ENCODE measurements at regions not wholly inside any gene's neighbourhood (a gene's known extent, or its start where the extent isn't known, plus 50 kb on each side); places are given as distances from the start of the nearest gene placed in this dataset.
A peak's percentile ranks its signal among the peaks of the same experiment; 100 is the strongest.

DNA sequence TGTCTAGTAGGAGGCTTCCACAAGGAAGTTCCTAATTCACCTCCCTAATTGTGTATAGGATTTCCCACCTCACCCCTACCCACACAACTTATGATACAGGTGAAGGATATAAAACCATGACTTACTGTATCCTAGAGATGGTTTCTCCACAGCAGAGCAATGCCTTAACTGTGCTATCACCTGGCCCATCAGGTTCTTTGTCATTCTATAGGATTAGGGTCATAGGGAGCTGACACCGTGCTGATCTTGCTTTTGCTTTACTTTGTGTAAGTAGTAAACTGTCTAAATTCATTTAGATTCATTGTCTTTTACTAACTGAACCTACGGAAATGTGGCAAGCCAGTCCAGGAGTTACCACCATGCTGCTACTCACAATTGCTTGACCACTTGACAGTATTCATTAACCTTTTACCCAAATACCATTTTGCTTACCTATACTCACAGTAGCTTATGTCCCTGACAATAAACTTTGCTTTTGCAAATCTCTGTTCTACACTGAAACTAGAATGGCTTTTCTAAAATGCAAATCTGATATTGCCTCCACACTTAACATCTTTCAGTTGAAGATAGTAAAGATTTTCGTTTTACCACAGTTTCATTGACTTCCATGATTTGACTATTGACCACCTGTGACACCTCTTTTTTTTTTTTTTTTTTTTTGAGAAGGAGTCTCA, 147.6 kb downstream of the IFI44 start:
- no peak for FAIRE-seq

DNA sequence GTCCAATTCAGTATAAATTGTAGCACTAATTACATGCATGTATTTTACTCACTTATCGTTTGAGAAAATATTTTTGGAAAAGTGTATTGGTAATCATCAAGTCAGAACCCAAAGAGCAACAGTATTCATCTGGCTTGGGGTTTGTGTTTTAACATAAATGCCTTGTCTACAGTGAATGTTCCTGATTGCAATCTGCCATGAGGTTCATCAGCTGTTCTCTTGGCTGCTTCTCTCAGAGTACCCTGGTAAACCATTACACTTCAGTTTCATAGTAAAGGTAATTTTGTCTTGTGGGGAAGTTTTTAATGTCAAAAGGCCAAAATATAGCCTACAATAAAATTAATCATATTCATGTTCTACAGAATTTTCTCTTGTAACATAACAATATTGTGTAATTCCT, 150.3 kb downstream of the IFI44 start:
- FAIRE-seq, result no peak

DNA sequence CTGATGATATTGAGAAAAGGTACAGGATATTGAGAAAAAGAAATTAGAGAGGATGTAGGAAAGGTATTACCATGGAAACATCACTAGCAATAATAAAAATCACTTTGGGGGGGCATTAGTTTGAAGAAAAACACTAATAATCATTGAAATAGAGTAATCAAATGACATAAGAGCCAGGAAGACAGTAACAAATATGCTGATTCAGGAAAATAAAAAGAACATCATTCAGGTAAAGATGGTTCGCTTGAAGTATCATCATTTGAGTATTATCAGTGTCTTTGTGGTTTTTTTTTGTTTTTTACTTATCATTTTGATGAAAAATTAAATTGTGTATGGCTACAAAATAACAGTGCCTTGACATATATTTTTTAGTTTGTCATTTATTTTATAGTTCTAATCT, 164.5 kb downstream of the IFI44 start:
- FAIRE-seq, result no peak

DNA sequence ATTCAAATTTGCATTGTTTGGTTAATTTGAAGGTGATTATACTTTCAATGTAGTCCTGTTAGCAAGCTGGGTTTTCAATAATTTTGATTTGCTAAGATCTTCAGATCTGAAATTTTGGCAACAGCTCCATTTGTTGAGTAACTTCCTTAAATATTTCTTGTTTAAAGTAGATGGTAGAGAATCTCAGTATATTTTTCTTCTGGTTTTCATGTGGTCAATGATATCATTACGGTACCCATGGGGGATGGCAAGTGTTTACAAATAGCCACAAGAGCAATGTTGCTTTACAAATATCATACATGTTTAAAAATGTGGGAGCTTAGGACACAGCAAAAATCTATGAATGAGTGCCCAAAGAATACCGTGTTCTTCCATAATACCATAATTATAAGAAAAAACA, 175.9 kb downstream of the IFI44 start:
- no peak for FAIRE-seq

DNA sequence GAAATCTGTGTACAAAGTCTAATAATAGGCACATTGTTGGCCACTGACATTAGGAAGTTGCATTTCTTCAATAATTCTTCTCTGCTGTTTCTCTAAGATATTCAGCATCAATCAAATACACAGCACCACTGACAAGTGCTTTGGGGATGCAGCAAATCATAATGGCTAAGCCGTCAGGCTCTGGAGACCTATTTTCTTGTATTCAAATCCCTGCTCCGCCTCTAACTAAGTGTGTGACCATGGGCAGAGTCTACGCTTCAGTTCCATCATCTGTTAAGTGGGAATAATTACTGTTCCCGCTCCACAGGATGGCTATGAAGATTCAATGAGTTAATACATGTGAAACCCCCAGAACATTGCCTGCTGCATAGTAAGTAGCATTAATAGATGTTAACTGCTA, 176.9 kb downstream of the ADGRL4 start:
- no peak for FAIRE-seq

DNA sequence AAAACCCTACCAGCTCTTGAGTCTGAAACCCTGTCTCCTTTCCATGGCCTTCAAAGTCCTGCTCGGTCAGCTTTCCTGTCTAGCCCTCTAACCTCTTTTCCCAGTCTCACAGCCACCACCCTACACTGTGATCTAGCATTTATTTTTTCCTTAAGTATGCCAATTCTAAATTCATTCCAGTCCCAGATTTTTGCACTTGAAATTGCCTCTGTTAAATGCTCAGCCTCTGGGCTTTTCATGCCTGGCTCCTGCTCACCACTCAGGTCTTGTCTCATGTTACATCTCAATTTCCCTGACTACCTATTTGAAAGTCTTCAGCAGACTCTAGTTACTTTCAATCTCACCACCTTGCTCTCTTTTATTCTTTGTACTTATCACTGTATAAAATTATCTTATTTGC, 176.2 kb downstream of the ADGRL4 start:
- no peak for FAIRE-seq

DNA sequence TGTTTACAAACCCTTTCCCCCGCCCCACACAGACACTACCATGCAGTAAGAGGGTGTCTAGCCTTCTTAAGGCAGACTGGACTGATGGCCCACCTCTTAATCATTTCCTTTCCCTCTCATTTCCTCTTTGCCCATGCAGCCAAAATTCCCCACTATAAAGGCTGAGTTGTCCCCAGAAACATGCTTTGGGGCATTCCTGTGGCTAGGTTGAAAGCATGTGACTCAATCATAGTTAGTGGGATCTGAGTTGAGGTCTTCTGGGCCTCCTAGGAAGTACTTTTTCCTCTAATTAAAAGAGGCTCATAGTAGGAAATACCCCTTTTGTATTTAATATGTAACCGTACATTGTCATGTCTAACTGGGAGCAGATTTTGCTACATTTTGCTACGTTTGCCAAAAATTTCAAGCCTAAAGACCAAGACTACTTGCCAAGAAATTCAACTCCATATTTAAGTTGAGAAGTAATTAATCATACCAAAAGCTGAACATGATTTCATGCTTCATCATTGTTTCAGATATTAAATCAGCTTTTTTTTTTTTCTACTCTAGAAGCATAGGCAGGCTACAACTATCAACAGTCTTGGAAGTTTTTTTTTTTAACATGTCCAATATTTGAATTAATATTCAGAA, 174.7 kb downstream of the ADGRL4 start:
- FAIRE-seq, result no peak

DNA sequence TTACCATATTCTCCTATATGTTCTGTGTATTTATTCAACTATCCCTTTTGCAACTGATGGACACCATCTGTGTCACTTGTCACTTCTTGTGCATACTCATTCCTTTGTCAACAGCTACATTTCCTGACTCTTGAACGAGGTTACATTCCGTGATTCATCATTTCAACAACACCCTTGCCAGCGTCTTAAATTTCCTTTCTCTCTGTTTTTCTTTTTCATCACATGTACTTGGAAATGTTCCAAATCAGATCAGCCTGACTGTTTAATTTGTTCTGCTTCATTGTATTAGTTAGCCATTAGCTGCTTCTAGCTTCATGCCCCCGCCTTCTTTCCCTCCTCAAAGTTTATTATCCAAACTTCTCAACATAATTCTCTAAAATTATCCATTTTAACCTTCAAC, 173.0 kb downstream of the ADGRL4 start:
- no peak for FAIRE-seq

DNA sequence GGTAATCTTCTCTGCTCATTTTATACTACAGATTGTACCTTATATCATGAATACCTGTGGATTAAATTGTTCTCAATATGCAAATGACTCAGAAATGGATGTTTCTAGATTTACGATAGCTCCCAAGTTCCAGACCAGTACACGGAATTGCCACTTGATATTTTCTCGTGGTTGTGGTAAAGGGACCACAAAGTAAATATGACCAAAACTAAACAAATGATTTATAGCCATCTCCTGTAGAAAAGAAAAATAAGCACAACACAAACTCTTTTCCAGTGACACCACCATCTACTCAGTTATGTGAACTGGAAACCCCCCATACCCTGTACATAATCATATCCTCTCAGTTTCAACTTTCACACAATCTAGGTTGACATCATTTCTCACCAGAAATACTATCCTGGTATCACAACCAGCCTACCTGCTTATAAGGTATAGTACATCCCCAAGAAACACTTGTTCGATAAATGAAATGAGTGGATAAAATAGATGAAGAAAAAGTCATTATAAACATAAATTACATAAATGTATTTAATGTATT, 172.3 kb downstream of the ADGRL4 start:
- FAIRE-seq, result no peak

DNA sequence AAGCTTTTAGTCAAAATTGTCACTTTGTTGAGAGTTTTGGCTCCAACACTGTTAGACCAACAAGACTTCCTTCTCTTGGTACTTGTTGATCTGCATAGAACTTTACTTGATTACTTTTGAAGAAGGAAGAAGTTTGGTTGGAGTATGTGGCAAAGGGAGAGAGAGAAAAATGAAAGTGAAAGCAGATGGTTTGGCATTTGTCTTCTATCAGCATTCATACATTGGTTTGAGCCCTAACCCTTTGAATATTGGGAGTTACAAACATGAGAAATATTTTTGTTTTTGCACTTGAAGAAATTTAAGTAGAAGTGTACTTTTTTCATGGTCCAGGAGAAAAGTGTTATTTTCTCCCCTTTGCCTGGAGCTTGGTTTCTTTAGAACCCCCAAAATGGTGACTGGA, 169.8 kb downstream of the ADGRL4 start:
- FAIRE-seq, result no peak

DNA sequence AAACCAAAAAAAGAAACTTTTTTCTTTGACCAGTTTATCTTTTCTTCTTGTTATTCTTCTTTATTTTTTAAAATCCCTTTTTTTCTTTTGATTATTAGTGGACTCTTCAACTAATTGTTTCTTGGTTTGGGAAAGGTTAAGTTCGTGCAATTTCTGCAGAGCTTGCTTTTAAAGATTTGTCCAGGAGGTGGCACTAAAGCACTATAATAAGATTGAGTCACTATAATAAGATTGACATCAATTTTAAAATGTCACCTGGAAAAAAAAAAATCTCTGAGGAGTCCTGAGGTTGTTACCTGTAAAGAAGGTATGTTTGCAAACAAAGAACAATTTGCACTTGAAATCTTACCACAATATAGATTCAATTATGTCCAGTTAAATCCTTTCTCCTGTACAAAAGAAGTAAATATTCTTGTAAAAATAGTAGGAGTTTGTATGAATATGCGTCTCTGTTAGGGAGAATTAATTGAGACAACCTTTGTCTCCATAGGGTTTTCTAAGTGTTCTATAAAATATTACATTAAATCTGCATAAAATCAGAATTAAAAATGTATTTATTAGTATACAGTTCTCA, 166.7 kb downstream of the ADGRL4 start:
- FAIRE-seq, result peak; percentile 53

Measured in colon (tissue), 2 donors.